Forelimb muscle (tissue), 1 donor: ENCODE measurements at regions not wholly inside any gene's neighbourhood (a gene's known extent, or its start where the extent isn't known, plus 50 kb on each side); places are given as distances from the start of the nearest gene placed in this dataset.

ENCODE experiments used
- DNase-seq: peaks from one replicate; pipeline ENCODE4 v3.0.0-alpha.2; 2013; ENCODE audit warnings: low read depth

- DNase-seq = no peak
Measured at GRCh38 chr6:113635222-113635986, 221.7 kb upstream of the MARCKS start.

GRCh38 chr6:113636357-113636824 is 220.8 kb upstream of the MARCKS start:
- DNase-seq = no peak

GRCh38 chr6:113640051-113640450 is 217.1 kb upstream of the MARCKS start:
- DNase-seq = no peak

GRCh38 chr6:113642001-113642713 is 215.0 kb upstream of the MARCKS start:
- DNase-seq = no peak

GRCh38 chr6:113642714-113643406 is 214.3 kb upstream of the MARCKS start:
- no peak for DNase-seq

- DNase-seq = no peak
Measured at GRCh38 chr6:113643407-113643770, 213.8 kb upstream of the MARCKS start.

- DNase-seq = no peak
Measured at GRCh38 chr6:113644861-113645575, 212.1 kb upstream of the MARCKS start.

GRCh38 chr6:113645576-113645970 is 211.6 kb upstream of the MARCKS start:
- DNase-seq = no peak

- no peak for DNase-seq
Measured at GRCh38 chr6:113645986-113646385, 211.2 kb upstream of the MARCKS start.

GRCh38 chr6:113646701-113647100 is 210.4 kb upstream of the MARCKS start:
- DNase-seq = no peak

- DNase-seq = no peak
Measured at GRCh38 chr6:113647143-113647889, 209.8 kb upstream of the MARCKS start.

GRCh38 chr6:113648698-113649097 is 208.4 kb upstream of the MARCKS start:
- DNase-seq = no peak

GRCh38 chr6:113649276-113649675 is 207.9 kb upstream of the MARCKS start:
- DNase-seq = no peak

- DNase-seq = no peak
Measured at GRCh38 chr6:113649880-113650609, 207.1 kb upstream of the MARCKS start.

GRCh38 chr6:113650610-113650979 is 206.6 kb upstream of the MARCKS start:
- DNase-seq = no peak

- no peak for DNase-seq
Measured at GRCh38 chr6:113651120-113651519, 206.0 kb upstream of the MARCKS start.

- DNase-seq = no peak
Measured at GRCh38 chr6:113651920-113652319, 205.2 kb upstream of the MARCKS start.

GRCh38 chr6:113653275-113653674 is 203.9 kb upstream of the MARCKS start:
- no peak for DNase-seq

- DNase-seq = no peak
Measured at GRCh38 chr6:113654396-113654795, 202.7 kb upstream of the MARCKS start.

- DNase-seq = no peak
Measured at GRCh38 chr6:113655761-113656160, 201.4 kb upstream of the MARCKS start.
